Lung (tissue), 11 donors: ENCODE measurements at regions not wholly inside any gene's neighbourhood (a gene's known extent, or its start where the extent isn't known, plus 50 kb on each side); places are given as distances from the start of the nearest gene placed in this dataset.

Experiments
- ATAC-seq: fragments of 200-7000 bp; cut with Tn5 transposase; one replicate; pipeline ENCODE4 v1.9.1; 2020; ENCODE audit warnings: moderate number of reproducible peaks; ENCODE audit not compliant: insufficient read depth, low FRiP score
- DNase-seq, 3 donors: peaks; one replicate each; pipeline ENCODE4 v3.0.0-alpha.2; 2013 to 2017
- H3K27ac ChIP-seq, 2 donors: one replicate each; pipeline ENCODE4 v1.5.1; 2013; ENCODE audit warnings: mild to moderate bottlenecking in 2 of 2, moderate library complexity in 2 of 2, control low read depth in 1 of 2, inconsistent platforms in 1 of 2, low read depth in 1 of 2, low read length in 1 of 2
- H3K27me3 ChIP-seq, 3 donors: one replicate each; pipeline ENCODE4 v1.5.1; 2013; ENCODE audit warnings: low read length in 2 of 3; ENCODE audit not compliant: control insufficient read depth in 3 of 3, insufficient read depth in 3 of 3
- H3K36me3 ChIP-seq, 4 donors: one replicate each; pipeline ENCODE4 v1.5.1; 2013; ENCODE audit warnings: low read length in 4 of 4, mild to moderate bottlenecking in 1 of 4, moderate library complexity in 1 of 4; ENCODE audit not compliant: control insufficient read depth in 4 of 4, insufficient read depth in 4 of 4
- H3K4me1 ChIP-seq, 5 donors: one replicate each; pipeline ENCODE4 v1.5.1; 2013; ENCODE audit warnings: low read length in 5 of 5, mild to moderate bottlenecking in 2 of 5, moderate library complexity in 1 of 5; ENCODE audit not compliant: control insufficient read depth in 5 of 5, insufficient read depth in 5 of 5
- H3K4me3 ChIP-seq: one replicate; pipeline ENCODE4 v1.5.1; 2013; ENCODE audit warnings: mild to moderate bottlenecking, control low read depth, moderate library complexity
- H3K9ac ChIP-seq, 2 donors: one replicate each; pipeline ENCODE4 v1.5.1; 2013; ENCODE audit warnings: low read length in 2 of 2, control low read depth in 1 of 2; ENCODE audit not compliant: insufficient read depth in 1 of 2
- H3K9me3 ChIP-seq, 4 donors: one replicate each; pipeline ENCODE4 v1.5.1; 2013; ENCODE audit warnings: low read length in 3 of 4, mild to moderate bottlenecking in 1 of 4, moderate library complexity in 1 of 4; ENCODE audit not compliant: control insufficient read depth in 4 of 4, insufficient read depth in 3 of 4
- CTCF ChIP-seq: IDR thresholded peaks from 2 replicates; pipeline ENCODE4 v1.5.1; 2012; ENCODE audit warnings: mild to moderate bottlenecking; ENCODE audit errors: control extremely low read depth, extremely low read depth
- WGBS, 2 donors: extraction: QIAGEN DNeasy Blood & Tissue Kit; methylation state at CpG; one replicate each; pipeline ENCODE4 v1.1.7; 2013; 5-methylcytosine and 5-hydroxymethylcytosine counted together
- donor health status: control.
- donor health status: control.
- donor health status: Bipolar disorder and iron deficiency.
- donor health status: healthy.
- donor health status: DM: yes; HTN: yes; CAD: no.

- Histone ChIP-seq H3K27me3 (peaks cover 0 to 2% (median 0%) of the 10 kb centered on the region in 3 donors), H3K4me3 (no peak overlapping the region), H3K36me3 (no peaks in the 10 kb centered on the region), H3K9ac (no peak overlapping the region), H3K9me3 (no peaks in the 10 kb centered on the region), H3K4me1 (no peaks in the 10 kb centered on the region), H3K27ac (no peak overlapping the region)
- DNase-seq (no peak), ATAC-seq (no peak)
- WGBS, 2 donors: 40 to 66% methylated on average over 1 of the region's 1 CpG
- no peak for TF ChIP-seq CTCF
Observed at GRCh38 chr10:108663587-108663986, 1259.7 kb downstream of the XPNPEP1 start.

GRCh38 chr10:108662975-108663374 is 1260.3 kb downstream of the XPNPEP1 start:
- WGBS, 2 donors: 75 to 86% methylated on average over 2 of the region's 2 CpGs
- no peak overlapping the region for H3K9ac ChIP-seq
- no peaks in the 10 kb centered on the region for H3K36me3 ChIP-seq
- no peaks in the 10 kb centered on the region for H3K9me3 ChIP-seq
- peaks cover 0 to 2% (median 0%) of the 10 kb centered on the region in 3 donors for H3K27me3 ChIP-seq
- ATAC-seq (no peak), DNase-seq (no peak)
- no peak overlapping the region for H3K4me3 ChIP-seq
- no peak overlapping the region for H3K27ac ChIP-seq
- no peak for TF ChIP-seq CTCF
- H3K4me1 ChIP-seq: no peaks in the 10 kb centered on the region

GRCh38 chr10:108655057-108655456 is 1268.3 kb downstream of the XPNPEP1 start:
- no peak overlapping the region for H3K27ac ChIP-seq
- no peak for TF ChIP-seq CTCF
- no peaks in the 10 kb centered on the region for H3K4me1 ChIP-seq
- ATAC-seq: no peak
- H3K4me3 ChIP-seq: no peak overlapping the region
- no peak for DNase-seq
- no peaks in the 10 kb centered on the region for H3K36me3 ChIP-seq
- H3K27me3 ChIP-seq: no peaks in the 10 kb centered on the region
- H3K9me3 ChIP-seq: no peaks in the 10 kb centered on the region
- no peak overlapping the region for H3K9ac ChIP-seq
- 69 to 88% methylated on average over 4 of the region's 4 CpGs for WGBS, 2 donors

- H3K36me3 ChIP-seq: no peaks in the 10 kb centered on the region
- no peak for ATAC-seq
- H3K27ac ChIP-seq: no peak overlapping the region
- WGBS, 2 donors: 75 to 80% methylated on average over 6 of the region's 6 CpGs
- DNase-seq: no peak
- H3K4me3 ChIP-seq: no peak overlapping the region
- H3K9me3 ChIP-seq: no peaks in the 10 kb centered on the region
- TF ChIP-seq CTCF: no peak
- no peaks in the 10 kb centered on the region for H3K27me3 ChIP-seq
- H3K9ac ChIP-seq: no peak overlapping the region
- no peaks in the 10 kb centered on the region for H3K4me1 ChIP-seq
Observed at GRCh38 chr10:108653531-108653930, 1269.8 kb downstream of the XPNPEP1 start.
